ENCODE measurements at regions not wholly inside any gene's neighbourhood (a gene's known extent, or its start where the extent isn't known, plus 50 kb on each side); places are given as distances from the start of the nearest gene placed in this dataset.

GRCh38 chr20:21821358-21821757 is 115.9 kb downstream of the PAX1 start:
- H3K36me3 ChIP-seq (ENCODE audit: control insufficient read depth, low read depth, low read length): no peaks in the 10 kb centered on the region
- no peaks in the 10 kb centered on the region for H3K9me3 ChIP-seq (ENCODE audit: control insufficient read depth, low read depth, low read length)
- H3K4me3 ChIP-seq (ENCODE audit: low read length): no peak overlapping the region
- no peak overlapping the region for H3K9ac ChIP-seq (ENCODE audit: low read length)
- no peak overlapping the region for H3K27ac ChIP-seq (ENCODE audit: low read length)
- H3K4me1 ChIP-seq (ENCODE audit: control insufficient read depth, low read depth, low read length): no peaks in the 10 kb centered on the region
- no peaks in the 10 kb centered on the region for H3K27me3 ChIP-seq (ENCODE audit: control insufficient read depth, insufficient read depth, low read length)

GRCh38 chr20:21820688-21821087 is 115.2 kb downstream of the PAX1 start:
- Histone ChIP-seq H3K9ac (ENCODE audit: low read length) (no peak overlapping the region), H3K4me3 (ENCODE audit: low read length) (no peak overlapping the region), H3K36me3 (ENCODE audit: control insufficient read depth, low read depth, low read length) (no peaks in the 10 kb centered on the region), H3K9me3 (ENCODE audit: control insufficient read depth, low read depth, low read length) (no peaks in the 10 kb centered on the region), H3K4me1 (ENCODE audit: control insufficient read depth, low read depth, low read length) (no peaks in the 10 kb centered on the region), H3K27me3 (ENCODE audit: control insufficient read depth, insufficient read depth, low read length) (no peaks in the 10 kb centered on the region), H3K27ac (ENCODE audit: low read length) (no peak overlapping the region)

GRCh38 chr20:21820045-21820444 is 114.6 kb downstream of the PAX1 start:
- H3K4me1 ChIP-seq (ENCODE audit: control insufficient read depth, low read depth, low read length): no peaks in the 10 kb centered on the region
- no peak overlapping the region for H3K4me3 ChIP-seq (ENCODE audit: low read length)
- no peak overlapping the region for H3K9ac ChIP-seq (ENCODE audit: low read length)
- H3K9me3 ChIP-seq (ENCODE audit: control insufficient read depth, low read depth, low read length): no peaks in the 10 kb centered on the region
- no peaks in the 10 kb centered on the region for H3K36me3 ChIP-seq (ENCODE audit: control insufficient read depth, low read depth, low read length)
- no peaks in the 10 kb centered on the region for H3K27me3 ChIP-seq (ENCODE audit: control insufficient read depth, insufficient read depth, low read length)
- H3K27ac ChIP-seq (ENCODE audit: low read length): no peak overlapping the region

DNA sequence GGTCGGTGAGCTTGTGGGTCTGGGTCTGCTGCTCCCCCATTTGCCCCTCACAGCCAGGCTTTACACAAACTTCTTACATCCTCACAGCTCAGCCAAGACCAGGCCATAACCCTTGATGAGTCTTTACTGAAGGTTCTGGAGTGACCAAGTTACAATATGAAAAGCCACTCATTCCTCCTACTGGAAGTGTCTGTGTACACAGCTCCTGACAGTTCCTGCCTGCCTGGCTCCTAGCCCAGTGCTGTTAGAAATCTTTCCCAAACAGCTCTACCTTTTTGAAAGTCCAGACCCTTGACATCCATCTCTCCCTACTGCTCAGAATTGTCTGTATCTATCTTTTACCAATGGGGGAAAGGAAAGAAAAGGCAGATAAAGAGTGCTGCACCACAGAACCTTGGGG is 106.9 kb downstream of the PAX1 start:
- H3K27me3 ChIP-seq (ENCODE audit: control insufficient read depth, insufficient read depth, low read length): peaks cover 11% of the 10 kb centered on the region
- H3K4me3 ChIP-seq (ENCODE audit: low read length): no peak overlapping the region

DNA sequence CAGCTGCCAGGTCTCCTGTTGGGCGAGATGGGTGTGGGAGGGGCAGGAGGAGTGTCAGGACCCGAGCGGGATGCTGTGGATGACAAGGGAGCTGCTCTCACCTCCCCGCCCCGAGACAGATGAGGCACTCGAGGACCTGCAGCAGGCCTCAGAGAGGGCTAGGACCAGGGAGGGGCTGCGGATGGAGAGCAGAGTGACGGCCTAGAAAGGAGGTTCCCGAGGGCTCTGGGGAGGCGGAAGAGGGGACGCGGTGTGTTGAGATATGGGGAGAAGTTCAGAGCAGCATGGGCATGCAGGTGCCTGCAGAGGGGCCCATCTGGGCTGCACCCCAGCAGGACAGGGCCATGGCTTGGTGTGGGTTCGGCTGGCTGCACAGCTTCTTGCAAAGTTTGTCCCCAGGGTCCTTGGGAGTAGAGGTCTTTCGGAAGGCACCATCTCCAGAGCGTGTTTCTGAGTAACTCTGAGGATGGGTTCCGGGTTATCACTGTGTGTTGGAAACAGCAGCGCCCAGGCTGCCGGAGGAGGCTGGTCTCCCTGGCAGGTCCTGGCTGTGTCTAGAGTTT is 104.6 kb downstream of the PAX1 start:
- Histone ChIP-seq H3K4me1 (ENCODE audit: control insufficient read depth, low read depth, low read length) (no peaks in the 10 kb centered on the region), H3K9me3 (ENCODE audit: control insufficient read depth, low read depth, low read length) (no peaks in the 10 kb centered on the region), H3K4me3 (ENCODE audit: low read length) (no peak overlapping the region), H3K27ac (ENCODE audit: low read length) (no peak overlapping the region), H3K36me3 (ENCODE audit: control insufficient read depth, low read depth, low read length) (no peaks in the 10 kb centered on the region), H3K27me3 (ENCODE audit: control insufficient read depth, insufficient read depth, low read length) (peaks cover 11% of the 10 kb centered on the region), H3K9ac (ENCODE audit: low read length) (no peak overlapping the region)

More for the DNA sequence above, 106.9 kb downstream of the PAX1 start:
- Histone ChIP-seq H3K36me3 (ENCODE audit: control insufficient read depth, low read depth, low read length) (no peaks in the 10 kb centered on the region), H3K9ac (ENCODE audit: low read length) (no peak overlapping the region), H3K27ac (ENCODE audit: low read length) (no peak overlapping the region), H3K4me1 (ENCODE audit: control insufficient read depth, low read depth, low read length) (no peaks in the 10 kb centered on the region), H3K9me3 (ENCODE audit: control insufficient read depth, low read depth, low read length) (no peaks in the 10 kb centered on the region)

- Histone ChIP-seq H3K9me3 (ENCODE audit: control insufficient read depth, low read depth, low read length) (no peaks in the 10 kb centered on the region), H3K36me3 (ENCODE audit: control insufficient read depth, low read depth, low read length) (no peaks in the 10 kb centered on the region), H3K27ac (ENCODE audit: low read length) (no peak overlapping the region), H3K4me1 (ENCODE audit: control insufficient read depth, low read depth, low read length) (no peaks in the 10 kb centered on the region), H3K4me3 (ENCODE audit: low read length) (no peak overlapping the region), H3K9ac (ENCODE audit: low read length) (no peak overlapping the region), H3K27me3 (ENCODE audit: control insufficient read depth, insufficient read depth, low read length) (peaks cover 11% of the 10 kb centered on the region)
Observed at GRCh38 chr20:21808863-21809664, 103.6 kb downstream of the PAX1 start.

- Histone ChIP-seq H3K9ac (ENCODE audit: low read length) (no peak overlapping the region), H3K36me3 (ENCODE audit: control insufficient read depth, low read depth, low read length) (no peaks in the 10 kb centered on the region), H3K4me3 (ENCODE audit: low read length) (no peak overlapping the region), H3K27me3 (ENCODE audit: control insufficient read depth, insufficient read depth, low read length) (peaks cover 11% of the 10 kb centered on the region), H3K4me1 (ENCODE audit: control insufficient read depth, low read depth, low read length) (no peaks in the 10 kb centered on the region), H3K9me3 (ENCODE audit: control insufficient read depth, low read depth, low read length) (no peaks in the 10 kb centered on the region), H3K27ac (ENCODE audit: low read length) (no peak overlapping the region)
Observed at GRCh38 chr20:21808139-21808538, 102.7 kb downstream of the PAX1 start.

- H3K4me3 ChIP-seq (ENCODE audit: low read length): no peak overlapping the region
- peaks cover 9% of the 10 kb centered on the region for H3K27me3 ChIP-seq (ENCODE audit: control insufficient read depth, insufficient read depth, low read length)
- H3K36me3 ChIP-seq (ENCODE audit: control insufficient read depth, low read depth, low read length): no peaks in the 10 kb centered on the region
- H3K9me3 ChIP-seq (ENCODE audit: control insufficient read depth, low read depth, low read length): no peaks in the 10 kb centered on the region
- no peaks in the 10 kb centered on the region for H3K4me1 ChIP-seq (ENCODE audit: control insufficient read depth, low read depth, low read length)
- no peak overlapping the region for H3K27ac ChIP-seq (ENCODE audit: low read length)
- H3K9ac ChIP-seq (ENCODE audit: low read length): no peak overlapping the region
Observed at GRCh38 chr20:21804802-21805201, 99.3 kb downstream of the PAX1 start.

DNA sequence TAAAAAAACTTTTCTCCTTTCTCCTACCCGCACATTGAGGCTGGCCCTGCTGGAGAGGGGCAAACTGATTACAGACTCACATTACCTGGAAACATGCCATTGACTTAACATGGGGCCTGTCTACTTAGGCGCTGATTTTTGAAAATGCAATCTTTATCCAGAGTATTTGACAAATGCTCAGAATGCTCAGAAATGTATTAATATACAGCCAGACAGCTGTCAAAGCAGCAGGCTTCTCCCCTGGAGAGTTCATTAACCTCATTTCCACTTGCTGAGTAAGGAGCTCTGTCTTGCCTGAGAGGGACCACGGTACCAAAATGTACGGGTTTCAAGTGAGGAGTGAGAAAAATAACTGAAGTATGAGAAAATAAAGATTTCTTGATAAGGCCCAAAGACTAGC is 95.7 kb downstream of the PAX1 start:
- Histone ChIP-seq H3K36me3 (ENCODE audit: control insufficient read depth, low read depth, low read length) (no peaks in the 10 kb centered on the region), H3K4me1 (ENCODE audit: control insufficient read depth, low read depth, low read length) (no peaks in the 10 kb centered on the region), H3K27me3 (ENCODE audit: control insufficient read depth, insufficient read depth, low read length) (no peaks in the 10 kb centered on the region), H3K27ac (ENCODE audit: low read length) (no peak overlapping the region), H3K9me3 (ENCODE audit: control insufficient read depth, low read depth, low read length) (no peaks in the 10 kb centered on the region), H3K4me3 (ENCODE audit: low read length) (no peak overlapping the region), H3K9ac (ENCODE audit: low read length) (no peak overlapping the region)

- H3K4me3 ChIP-seq (ENCODE audit: low read length): no peak overlapping the region
- H3K9ac ChIP-seq (ENCODE audit: low read length): no peak overlapping the region
- no peaks in the 10 kb centered on the region for H3K9me3 ChIP-seq (ENCODE audit: control insufficient read depth, low read depth, low read length)
- H3K27me3 ChIP-seq (ENCODE audit: control insufficient read depth, insufficient read depth, low read length): no peaks in the 10 kb centered on the region
- no peaks in the 10 kb centered on the region for H3K4me1 ChIP-seq (ENCODE audit: control insufficient read depth, low read depth, low read length)
- H3K27ac ChIP-seq (ENCODE audit: low read length): no peak overlapping the region
- H3K36me3 ChIP-seq (ENCODE audit: control insufficient read depth, low read depth, low read length): no peaks in the 10 kb centered on the region
Observed at GRCh38 chr20:21798384-21798783, 92.9 kb downstream of the PAX1 start.

DNA sequence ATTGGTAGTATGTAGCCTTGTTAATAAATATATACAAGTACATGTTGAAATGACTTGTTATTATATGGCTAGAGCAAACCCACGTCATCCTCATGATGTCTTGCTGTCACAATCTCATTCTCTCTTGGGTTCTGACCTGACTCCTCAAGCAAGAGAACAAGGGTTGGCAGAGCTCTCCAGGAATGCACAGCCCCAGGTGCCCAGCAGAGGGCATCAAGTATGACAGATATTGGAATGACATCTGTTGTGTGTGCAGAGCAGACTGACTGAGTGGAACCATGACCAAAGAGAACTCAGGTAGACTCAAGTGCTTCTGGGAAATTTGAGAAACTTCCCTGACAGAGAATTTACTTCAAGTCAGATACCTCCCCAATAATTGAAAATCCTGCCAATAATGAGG is 90.6 kb downstream of the PAX1 start:
- Histone ChIP-seq H3K9ac (ENCODE audit: low read length) (no peak overlapping the region), H3K4me3 (ENCODE audit: low read length) (no peak overlapping the region), H3K27ac (ENCODE audit: low read length) (no peak overlapping the region), H3K4me1 (ENCODE audit: control insufficient read depth, low read depth, low read length) (no peaks in the 10 kb centered on the region), H3K36me3 (ENCODE audit: control insufficient read depth, low read depth, low read length) (no peaks in the 10 kb centered on the region), H3K9me3 (ENCODE audit: control insufficient read depth, low read depth, low read length) (no peaks in the 10 kb centered on the region), H3K27me3 (ENCODE audit: control insufficient read depth, insufficient read depth, low read length) (no peaks in the 10 kb centered on the region)

DNA sequence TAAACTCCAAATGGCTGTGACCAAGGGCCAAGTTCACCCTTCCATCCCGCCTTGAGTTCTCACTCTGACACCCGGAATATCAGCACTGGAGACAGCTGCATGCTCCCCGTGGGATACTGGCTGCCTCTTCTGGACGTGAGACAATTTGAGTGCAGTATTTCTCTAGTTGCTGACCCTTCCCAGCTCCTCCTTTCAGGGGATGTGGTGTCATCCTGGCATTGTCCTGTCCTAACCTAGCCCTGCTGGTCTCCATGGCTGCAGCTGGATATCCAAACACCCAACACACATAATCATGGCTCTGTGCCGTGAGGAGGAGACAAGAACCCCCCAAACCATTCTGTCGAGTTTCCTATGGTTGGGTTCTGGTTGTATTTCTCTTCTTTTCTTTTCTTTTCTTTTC is 82.6 kb downstream of the PAX1 start:
- H3K9ac ChIP-seq (ENCODE audit: low read length): no peak overlapping the region
- H3K9me3 ChIP-seq (ENCODE audit: control insufficient read depth, low read depth, low read length): no peaks in the 10 kb centered on the region
- no peaks in the 10 kb centered on the region for H3K4me1 ChIP-seq (ENCODE audit: control insufficient read depth, low read depth, low read length)
- no peak overlapping the region for H3K27ac ChIP-seq (ENCODE audit: low read length)
- no peaks in the 10 kb centered on the region for H3K36me3 ChIP-seq (ENCODE audit: control insufficient read depth, low read depth, low read length)
- no peak overlapping the region for H3K4me3 ChIP-seq (ENCODE audit: low read length)
- no peaks in the 10 kb centered on the region for H3K27me3 ChIP-seq (ENCODE audit: control insufficient read depth, insufficient read depth, low read length)

All from iPS-18a (cell line).